ENCODE measurements at regions not wholly inside any gene's neighbourhood (a gene's known extent, or its start where the extent isn't known, plus 50 kb on each side); places are given as distances from the start of the nearest gene placed in this dataset.

- no peak overlapping the region for H2AK5ac ChIP-seq (ENCODE audit: low read depth, low read length)
- no peak overlapping the region for H3K4me2 ChIP-seq (ENCODE audit: insufficient read depth, low read length, poor library complexity, severe bottlenecking)
- H3K18ac ChIP-seq (ENCODE audit: low read length), result no peak overlapping the region
- H3K9ac ChIP-seq (ENCODE audit: low read depth, low read length, poor library complexity), result no peak overlapping the region
- no peak overlapping the region for H2AFZ ChIP-seq (ENCODE audit: low read length)
- no peak overlapping the region for H3K14ac ChIP-seq (ENCODE audit: low read length)
- no peaks in the 10 kb centered on the region for H3K79me1 ChIP-seq (ENCODE audit: low read depth, low read length)
- H3K36me3 ChIP-seq (replicated peaks in 1 of 2; ENCODE audit: control insufficient read depth in 2 of 2, insufficient read depth in 2 of 2, low read length in 2 of 2), result no peaks in the 10 kb centered on the region
- H3K4ac ChIP-seq (ENCODE audit: low read length), result no peak overlapping the region
- no peak overlapping the region for H4K91ac ChIP-seq (ENCODE audit: low read depth, low read length, poor library complexity)
- H3K4me1 ChIP-seq (ENCODE audit: control insufficient read depth in 2 of 2, insufficient read depth in 1 of 2, low read depth in 1 of 2, low read length in 2 of 2), result peaks cover 0 to 2% of the 10 kb centered on the region in 2 donors
- no peak overlapping the region for H2BK5ac ChIP-seq (ENCODE audit: low read length)
- H2BK12ac ChIP-seq (ENCODE audit: low read length), result no peak overlapping the region
- H2BK15ac ChIP-seq (ENCODE audit: low read length), result no peak overlapping the region
- H3K4me3 ChIP-seq (ENCODE audit: low read length in 2 of 2), result no peak overlapping the region
- no peak overlapping the region for H3K23ac ChIP-seq (ENCODE audit: low read depth, low read length, poor library complexity)
- no peaks in the 10 kb centered on the region for H3K27me3 ChIP-seq (ENCODE audit: control insufficient read depth in 3 of 3, insufficient read depth in 3 of 3, low read depth in 1 of 3, low read length in 3 of 3)
- no peak overlapping the region for H3K27ac ChIP-seq (replicated peaks; ENCODE audit: low read length)
- no peaks in the 10 kb centered on the region for H3K9me3 ChIP-seq (replicated peaks in 1 of 2; ENCODE audit: control insufficient read depth in 2 of 2, insufficient read depth in 1 of 2, low read depth in 1 of 2, low read length in 2 of 2)
- no peak for DNase-seq (ENCODE audit: low spot score)
- WGBS, 2 donors (ENCODE audit: extremely low coverage in 2 of 2, insufficient read length in 2 of 2, insufficient replicate concordance in 1 of 2), result no CpG with 5 or more reads among the region's 5 CpGs
- H2BK120ac ChIP-seq (ENCODE audit: low read depth, low read length), result no peak overlapping the region
- no peak overlapping the region for H4K8ac ChIP-seq (ENCODE audit: low read depth, low read length)
Measured at GRCh38 chr2:122883849-122884248, 1128.4 kb downstream of the TSN start.

GRCh38 chr2:122884889-122885288 is 1129.4 kb downstream of the TSN start:
- DNase-seq (ENCODE audit: low spot score), result no peak
- Histone ChIP-seq H3K18ac (ENCODE audit: low read length) (no peak overlapping the region), H3K27me3 (ENCODE audit: control insufficient read depth in 3 of 3, insufficient read depth in 3 of 3, low read depth in 1 of 3, low read length in 3 of 3) (no peaks in the 10 kb centered on the region), H2BK12ac (ENCODE audit: low read length) (no peak overlapping the region), H3K14ac (ENCODE audit: low read length) (no peak overlapping the region), H2BK5ac (ENCODE audit: low read length) (no peak overlapping the region), H2BK15ac (ENCODE audit: low read length) (no peak overlapping the region), H3K4me1 (ENCODE audit: control insufficient read depth in 2 of 2, insufficient read depth in 1 of 2, low read depth in 1 of 2, low read length in 2 of 2) (peaks cover 0 to 2% of the 10 kb centered on the region in 2 donors), H3K36me3 (replicated peaks in 1 of 2; ENCODE audit: control insufficient read depth in 2 of 2, insufficient read depth in 2 of 2, low read length in 2 of 2) (no peaks in the 10 kb centered on the region), H3K4me3 (ENCODE audit: low read length in 2 of 2) (no peak overlapping the region), H3K4me2 (ENCODE audit: insufficient read depth, low read length, poor library complexity, severe bottlenecking) (no peak overlapping the region), H3K9me3 (replicated peaks in 1 of 2; ENCODE audit: control insufficient read depth in 2 of 2, insufficient read depth in 1 of 2, low read depth in 1 of 2, low read length in 2 of 2) (no peaks in the 10 kb centered on the region), H3K23ac (ENCODE audit: low read depth, low read length, poor library complexity) (no peak overlapping the region), H3K9ac (ENCODE audit: low read depth, low read length, poor library complexity) (no peak overlapping the region), H3K4ac (ENCODE audit: low read length) (no peak overlapping the region), H3K79me1 (ENCODE audit: low read depth, low read length) (no peaks in the 10 kb centered on the region), H4K8ac (ENCODE audit: low read depth, low read length) (no peak overlapping the region), H2AK5ac (ENCODE audit: low read depth, low read length) (no peak overlapping the region), H3K27ac (replicated peaks; ENCODE audit: low read length) (no peak overlapping the region), H2BK120ac (ENCODE audit: low read depth, low read length) (no peak overlapping the region), H2AFZ (ENCODE audit: low read length) (no peak overlapping the region), H4K91ac (ENCODE audit: low read depth, low read length, poor library complexity) (no peak overlapping the region)
- no CpG with 5 or more reads among the region's 3 CpGs for WGBS, 2 donors (ENCODE audit: extremely low coverage in 2 of 2, insufficient read length in 2 of 2, insufficient replicate concordance in 1 of 2)

GRCh38 chr2:122885436-122885835 is 1130.0 kb downstream of the TSN start:
- no peaks in the 10 kb centered on the region for H3K27me3 ChIP-seq (ENCODE audit: control insufficient read depth in 3 of 3, insufficient read depth in 3 of 3, low read depth in 1 of 3, low read length in 3 of 3)
- no peak overlapping the region for H3K4me3 ChIP-seq (ENCODE audit: low read length in 2 of 2)
- no peak overlapping the region for H2AFZ ChIP-seq (ENCODE audit: low read length)
- H3K4me1 ChIP-seq (ENCODE audit: control insufficient read depth in 2 of 2, insufficient read depth in 1 of 2, low read depth in 1 of 2, low read length in 2 of 2), result peaks cover 0 to 2% of the 10 kb centered on the region in 2 donors
- H3K9ac ChIP-seq (ENCODE audit: low read depth, low read length, poor library complexity), result no peak overlapping the region
- no peak overlapping the region for H3K4ac ChIP-seq (ENCODE audit: low read length)
- H3K23ac ChIP-seq (ENCODE audit: low read depth, low read length, poor library complexity), result no peak overlapping the region
- H2BK15ac ChIP-seq (ENCODE audit: low read length), result no peak overlapping the region
- H3K18ac ChIP-seq (ENCODE audit: low read length), result no peak overlapping the region
- no peak overlapping the region for H2BK120ac ChIP-seq (ENCODE audit: low read depth, low read length)
- no peak for DNase-seq (ENCODE audit: low spot score)
- H2BK5ac ChIP-seq (ENCODE audit: low read length), result no peak overlapping the region
- no peak overlapping the region for H2BK12ac ChIP-seq (ENCODE audit: low read length)
- no peak overlapping the region for H3K4me2 ChIP-seq (ENCODE audit: insufficient read depth, low read length, poor library complexity, severe bottlenecking)
- H3K79me1 ChIP-seq (ENCODE audit: low read depth, low read length), result no peaks in the 10 kb centered on the region
- no peak overlapping the region for H4K8ac ChIP-seq (ENCODE audit: low read depth, low read length)
- WGBS, 2 donors (ENCODE audit: extremely low coverage in 2 of 2, insufficient read length in 2 of 2, insufficient replicate concordance in 1 of 2), result no CpG with 5 or more reads among the region's 3 CpGs
- no peak overlapping the region for H3K27ac ChIP-seq (replicated peaks; ENCODE audit: low read length)
- H3K14ac ChIP-seq (ENCODE audit: low read length), result no peak overlapping the region
- H2AK5ac ChIP-seq (ENCODE audit: low read depth, low read length), result no peak overlapping the region
- H3K36me3 ChIP-seq (replicated peaks in 1 of 2; ENCODE audit: control insufficient read depth in 2 of 2, insufficient read depth in 2 of 2, low read length in 2 of 2), result no peaks in the 10 kb centered on the region
- H4K91ac ChIP-seq (ENCODE audit: low read depth, low read length, poor library complexity), result no peak overlapping the region
- H3K9me3 ChIP-seq (replicated peaks in 1 of 2; ENCODE audit: control insufficient read depth in 2 of 2, insufficient read depth in 1 of 2, low read depth in 1 of 2, low read length in 2 of 2), result no peaks in the 10 kb centered on the region

GRCh38 chr2:122886479-122887145 is 1131.2 kb downstream of the TSN start:
- no peak overlapping the region for H2BK120ac ChIP-seq (ENCODE audit: low read depth, low read length)
- H3K4ac ChIP-seq (ENCODE audit: low read length), result no peak overlapping the region
- no peak overlapping the region for H2AK5ac ChIP-seq (ENCODE audit: low read depth, low read length)
- H2BK5ac ChIP-seq (ENCODE audit: low read length), result no peak overlapping the region
- H3K4me3 ChIP-seq (ENCODE audit: low read length in 2 of 2), result no peak overlapping the region
- no peak overlapping the region for H3K9ac ChIP-seq (ENCODE audit: low read depth, low read length, poor library complexity)
- no CpG with 5 or more reads among the region's 10 CpGs for WGBS, 2 donors (ENCODE audit: extremely low coverage in 2 of 2, insufficient read length in 2 of 2, insufficient replicate concordance in 1 of 2)
- H2BK15ac ChIP-seq (ENCODE audit: low read length), result no peak overlapping the region
- no peak for DNase-seq (ENCODE audit: low spot score)
- H3K14ac ChIP-seq (ENCODE audit: low read length), result no peak overlapping the region
- H3K27ac ChIP-seq (replicated peaks; ENCODE audit: low read length), result no peak overlapping the region
- no peak overlapping the region for H2BK12ac ChIP-seq (ENCODE audit: low read length)
- H3K23ac ChIP-seq (ENCODE audit: low read depth, low read length, poor library complexity), result no peak overlapping the region
- peak overlapping the region; percentile 6 for H2AFZ ChIP-seq (ENCODE audit: low read length)
- no peak overlapping the region for H4K91ac ChIP-seq (ENCODE audit: low read depth, low read length, poor library complexity)
- no peaks in the 10 kb centered on the region for H3K79me1 ChIP-seq (ENCODE audit: low read depth, low read length)
- no peaks in the 10 kb centered on the region for H3K36me3 ChIP-seq (replicated peaks in 1 of 2; ENCODE audit: control insufficient read depth in 2 of 2, insufficient read depth in 2 of 2, low read length in 2 of 2)
- no peak overlapping the region for H3K18ac ChIP-seq (ENCODE audit: low read length)
- peaks cover 0 to 2% of the 10 kb centered on the region in 2 donors for H3K4me1 ChIP-seq (ENCODE audit: control insufficient read depth in 2 of 2, insufficient read depth in 1 of 2, low read depth in 1 of 2, low read length in 2 of 2)
- no peaks in the 10 kb centered on the region for H3K9me3 ChIP-seq (replicated peaks in 1 of 2; ENCODE audit: control insufficient read depth in 2 of 2, insufficient read depth in 1 of 2, low read depth in 1 of 2, low read length in 2 of 2)
- no peaks in the 10 kb centered on the region for H3K27me3 ChIP-seq (ENCODE audit: control insufficient read depth in 3 of 3, insufficient read depth in 3 of 3, low read depth in 1 of 3, low read length in 3 of 3)
- H3K4me2 ChIP-seq (ENCODE audit: insufficient read depth, low read length, poor library complexity, severe bottlenecking), result no peak overlapping the region
- no peak overlapping the region for H4K8ac ChIP-seq (ENCODE audit: low read depth, low read length)

Measured in neuronal stem cell (in vitro differentiated cells).